ENCODE measurements at regions not wholly inside any gene's neighbourhood (a gene's known extent, or its start where the extent isn't known, plus 50 kb on each side); places are given as distances from the start of the nearest gene placed in this dataset.
A peak's percentile ranks its signal among the peaks of the same experiment; 100 is the strongest.

GRCh38 chr9:26656003-26656870, 236.4 kb downstream of the CAAP1 start:
- DNase-seq: peak; percentile 49 to 69 (median 58)
- TF ChIP-seq, protein P1, sequence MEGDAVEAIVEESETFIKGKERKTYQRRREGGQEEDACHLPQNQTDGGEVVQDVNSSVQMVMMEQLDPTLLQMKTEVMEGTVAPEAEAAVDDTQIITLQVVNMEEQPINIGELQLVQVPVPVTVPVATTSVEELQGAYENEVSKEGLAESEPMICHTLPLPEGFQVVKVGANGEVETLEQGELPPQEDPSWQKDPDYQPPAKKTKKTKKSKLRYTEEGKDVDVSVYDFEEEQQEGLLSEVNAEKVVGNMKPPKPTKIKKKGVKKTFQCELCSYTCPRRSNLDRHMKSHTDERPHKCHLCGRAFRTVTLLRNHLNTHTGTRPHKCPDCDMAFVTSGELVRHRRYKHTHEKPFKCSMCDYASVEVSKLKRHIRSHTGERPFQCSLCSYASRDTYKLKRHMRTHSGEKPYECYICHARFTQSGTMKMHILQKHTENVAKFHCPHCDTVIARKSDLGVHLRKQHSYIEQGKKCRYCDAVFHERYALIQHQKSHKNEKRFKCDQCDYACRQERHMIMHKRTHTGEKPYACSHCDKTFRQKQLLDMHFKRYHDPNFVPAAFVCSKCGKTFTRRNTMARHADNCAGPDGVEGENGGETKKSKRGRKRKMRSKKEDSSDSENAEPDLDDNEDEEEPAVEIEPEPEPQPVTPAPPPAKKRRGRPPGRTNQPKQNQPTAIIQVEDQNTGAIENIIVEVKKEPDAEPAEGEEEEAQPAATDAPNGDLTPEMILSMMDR (IDR thresholded peaks at IDR 0.05; ENCODE audit: control extremely low read depth, extremely low read depth): no peak

DNA sequence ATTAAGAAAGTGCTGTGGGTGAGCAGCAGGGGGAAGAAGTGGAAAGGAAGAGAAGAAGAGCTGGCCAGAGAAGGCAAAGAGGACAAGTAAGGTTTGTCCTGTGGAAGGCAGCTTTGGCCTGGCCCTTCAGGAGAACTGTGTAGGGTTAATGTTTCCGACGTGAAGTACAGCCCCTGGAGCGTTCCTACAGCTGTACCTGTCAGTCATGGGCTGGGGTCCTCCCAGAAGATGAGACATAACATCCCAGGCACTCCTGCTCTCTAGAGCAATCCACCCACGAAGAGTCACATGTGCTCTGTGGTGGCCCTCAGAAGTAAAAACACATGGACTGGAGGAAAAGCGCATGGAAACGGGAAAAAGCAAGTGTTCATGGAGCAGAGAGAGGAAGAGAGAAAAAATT, 237.4 kb downstream of the CAAP1 start:
- H3K27me3 ChIP-seq (ENCODE audit: control insufficient read depth in 3 of 3, insufficient read depth in 3 of 3, low read length in 2 of 3): no peaks in the 10 kb centered on the region

More at GRCh38 chr9:26656003-26656870, 236.4 kb downstream of the CAAP1 start:
- no peak overlapping the region for H3K27ac ChIP-seq (ENCODE audit: low read depth in 1 of 2, low read length in 1 of 2)
- WGBS, 2 donors: 52 to 55% methylated on average over 14 of the region's 14 CpGs
- H3K27me3 ChIP-seq (ENCODE audit: control insufficient read depth in 3 of 3, insufficient read depth in 3 of 3, low read length in 2 of 3): no peaks in the 10 kb centered on the region
- no peak overlapping the region for H3K4me3 ChIP-seq
- H3K4me1 ChIP-seq (ENCODE audit: control insufficient read depth in 5 of 5, insufficient read depth in 5 of 5, low read length in 5 of 5): peaks cover 0 to 3% (median 0%) of the 10 kb centered on the region in 5 donors
- peak overlapping the region in 1 of 2 donors; percentile 53 for H3K9ac ChIP-seq (ENCODE audit: insufficient read depth in 1 of 2, low read length in 2 of 2)
- H3K9me3 ChIP-seq (ENCODE audit: control insufficient read depth in 4 of 4, insufficient read depth in 3 of 4, low read length in 3 of 4): no peaks in the 10 kb centered on the region
- no peaks in the 10 kb centered on the region for H3K36me3 ChIP-seq (ENCODE audit: control insufficient read depth in 4 of 4, insufficient read depth in 4 of 4, low read length in 4 of 4)
- ATAC-seq (ENCODE audit: insufficient read depth, low FRiP score): no peak

DNA sequence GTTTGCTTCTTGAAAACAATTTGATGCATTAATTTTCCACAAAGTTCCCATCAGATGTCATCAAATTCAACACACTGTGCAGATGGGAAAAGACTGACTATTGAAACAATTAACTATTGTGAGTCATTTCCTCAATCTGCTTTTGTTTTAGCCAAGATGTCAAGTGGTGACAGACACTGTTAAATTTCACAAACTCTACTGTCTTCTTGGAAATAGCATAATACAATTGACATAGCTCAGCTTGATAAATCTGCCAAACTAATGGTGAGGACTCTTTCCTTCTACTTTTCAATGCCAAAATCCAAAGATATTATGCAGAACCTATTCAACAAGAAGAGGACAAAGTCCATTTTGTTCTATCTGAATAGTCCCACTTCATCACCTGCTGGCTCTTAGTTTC, 242.3 kb downstream of the CAAP1 start:
- Histone ChIP-seq H3K27me3 (ENCODE audit: control insufficient read depth in 3 of 3, insufficient read depth in 3 of 3, low read length in 2 of 3) (no peaks in the 10 kb centered on the region), H3K4me3 (no peak overlapping the region), H3K27ac (ENCODE audit: low read depth in 1 of 2, low read length in 1 of 2) (no peak overlapping the region), H3K36me3 (ENCODE audit: control insufficient read depth in 4 of 4, insufficient read depth in 4 of 4, low read length in 4 of 4) (no peaks in the 10 kb centered on the region), H3K9me3 (ENCODE audit: control insufficient read depth in 4 of 4, insufficient read depth in 3 of 4, low read length in 3 of 4) (no peaks in the 10 kb centered on the region), H3K4me1 (ENCODE audit: control insufficient read depth in 5 of 5, insufficient read depth in 5 of 5, low read length in 5 of 5) (peaks cover 0 to 2% (median 0%) of the 10 kb centered on the region in 5 donors), H3K9ac (ENCODE audit: insufficient read depth in 1 of 2, low read length in 2 of 2) (no peak overlapping the region)
- TF ChIP-seq, protein P1 (IDR thresholded peaks at IDR 0.05; ENCODE audit: control extremely low read depth, extremely low read depth): no peak
- DNase-seq (no peak), ATAC-seq (ENCODE audit: insufficient read depth, low FRiP score) (no peak)

More for the DNA sequence above, 237.4 kb downstream of the CAAP1 start:
- WGBS, 2 donors: 86 to 91% methylated on average over 6 of the region's 6 CpGs
- TF ChIP-seq, protein P1 (IDR thresholded peaks at IDR 0.05; ENCODE audit: control extremely low read depth, extremely low read depth): no peak
- no peaks in the 10 kb centered on the region for H3K9me3 ChIP-seq (ENCODE audit: control insufficient read depth in 4 of 4, insufficient read depth in 3 of 4, low read length in 3 of 4)
- no peak overlapping the region for H3K27ac ChIP-seq (ENCODE audit: low read depth in 1 of 2, low read length in 1 of 2)
- peaks cover 0 to 3% (median 0%) of the 10 kb centered on the region in 5 donors for H3K4me1 ChIP-seq (ENCODE audit: control insufficient read depth in 5 of 5, insufficient read depth in 5 of 5, low read length in 5 of 5)
- DNase-seq (no peak), ATAC-seq (ENCODE audit: insufficient read depth, low FRiP score) (no peak)
- H3K36me3 ChIP-seq (ENCODE audit: control insufficient read depth in 4 of 4, insufficient read depth in 4 of 4, low read length in 4 of 4): no peaks in the 10 kb centered on the region
- H3K4me3 ChIP-seq: no peak overlapping the region
- no peak overlapping the region for H3K9ac ChIP-seq (ENCODE audit: insufficient read depth in 1 of 2, low read length in 2 of 2)

Measured in lung (tissue), 11 donors.